RWPE2 (cell line): ENCODE measurements at regions not wholly inside any gene's neighbourhood (a gene's known extent, or its start where the extent isn't known, plus 50 kb on each side); places are given as distances from the start of the nearest gene placed in this dataset.

Source experiments
- ATAC-seq: fragments of 200-7000 bp; cut with Tn5 transposase; 3 replicates; pipeline ENCODE4 v1.9.1; 2021; ENCODE audit warnings: low read depth
- DNase-seq: peaks from one replicate; pipeline ENCODE4 v3.0.0-alpha.2; 2020; ENCODE audit warnings: low spot score
- H3K27ac ChIP-seq: fragments of 450-650 bp; 2 replicates; pipeline ENCODE4 v1.5.1; 2017; ENCODE audit warnings: mild to moderate bottlenecking; ENCODE audit not compliant: poor library complexity, severe bottlenecking
- H3K27me3 ChIP-seq: fragments of 250-450 bp; sonication (Bioruptor Pico); 2 replicates; pipeline ENCODE4 v1.5.1; 2021; ENCODE audit warnings: mild to moderate bottlenecking, moderate library complexity; ENCODE audit not compliant: insufficient read depth, poor library complexity, severe bottlenecking
- H3K36me3 ChIP-seq: fragments of 250-450 bp; sonication (Bioruptor Pico); 2 replicates; pipeline ENCODE4 v1.5.1; 2020; ENCODE audit warnings: low read depth, mild to moderate bottlenecking, moderate library complexity
- H3K4me1 ChIP-seq: fragments of 250-450 bp; sonication (Bioruptor Pico); 2 replicates; pipeline ENCODE4 v1.5.1; 2021; ENCODE audit warnings: mild to moderate bottlenecking, moderate library complexity; ENCODE audit not compliant: insufficient read depth, poor library complexity, severe bottlenecking
- H3K4me3 ChIP-seq: fragments of 250-450 bp; sonication (Bioruptor Pico); 2 replicates; pipeline ENCODE4 v1.5.1; 2021; ENCODE audit warnings: mild to moderate bottlenecking, moderate library complexity; ENCODE audit not compliant: severe bottlenecking
- H3K9me3 ChIP-seq: fragments of 250-450 bp; sonication (Bioruptor Pico); 2 replicates; pipeline ENCODE4 v1.5.1; 2021; ENCODE audit warnings: mild to moderate bottlenecking, moderate library complexity; ENCODE audit not compliant: severe bottlenecking
- CTCF ChIP-seq: fragments of 450-650 bp; IDR thresholded peaks from one replicate; pipeline ENCODE4 v1.5.1; 2017; ENCODE audit warnings: mild to moderate bottlenecking, moderate library complexity; ENCODE audit not compliant: poor library complexity, severe bottlenecking

- TF ChIP-seq CTCF, result no peak
- Histone ChIP-seq H3K4me3 (no peak overlapping the region), H3K4me1 (no peaks in the 10 kb centered on the region), H3K9me3 (no peaks in the 10 kb centered on the region), H3K27me3 (peaks cover 88% of the 10 kb centered on the region), H3K36me3 (no peaks in the 10 kb centered on the region), H3K27ac (no peak overlapping the region)
- DNase-seq, result no peak
- ATAC-seq, result no peak
Measured at GRCh38 chr20:62564456-62565245, 77.7 kb upstream of the SLCO4A1 start.

- Histone ChIP-seq H3K36me3 (no peaks in the 10 kb centered on the region), H3K27ac (no peak overlapping the region), H3K4me3 (no peak overlapping the region), H3K27me3 (peaks cover 79% of the 10 kb centered on the region), H3K4me1 (no peaks in the 10 kb centered on the region), H3K9me3 (no peaks in the 10 kb centered on the region)
- ATAC-seq, result no peak
- no peak for DNase-seq
- TF ChIP-seq CTCF, result no peak
Measured at GRCh38 chr20:62566266-62566665, 76.0 kb upstream of the SLCO4A1 start.

- Histone ChIP-seq H3K9me3 (no peaks in the 10 kb centered on the region), H3K27me3 (peaks cover 74% of the 10 kb centered on the region), H3K4me1 (no peaks in the 10 kb centered on the region), H3K27ac (no peak overlapping the region), H3K4me3 (no peak overlapping the region), H3K36me3 (no peaks in the 10 kb centered on the region)
- ATAC-seq (no peak), DNase-seq (no peak)
- no peak for TF ChIP-seq CTCF
Measured at GRCh38 chr20:62566771-62567170, 75.5 kb upstream of the SLCO4A1 start.

- Histone ChIP-seq H3K27ac (no peak overlapping the region), H3K36me3 (no peaks in the 10 kb centered on the region), H3K27me3 (peaks cover 71% of the 10 kb centered on the region), H3K4me3 (no peak overlapping the region), H3K4me1 (no peaks in the 10 kb centered on the region), H3K9me3 (no peaks in the 10 kb centered on the region)
- DNase-seq (no peak), ATAC-seq (0 out of 3 replicates have a peak, but pooled peaks have one; percentile 16)
- TF ChIP-seq CTCF, result no peak
Measured at GRCh38 chr20:62567246-62568044, 74.9 kb upstream of the SLCO4A1 start.
